Right lung (tissue), 2 donors: ENCODE measurements at regions not wholly inside any gene's neighbourhood (a gene's known extent, or its start where the extent isn't known, plus 50 kb on each side); places are given as distances from the start of the nearest gene placed in this dataset.
A peak's percentile ranks its signal among the peaks of the same experiment; 100 is the strongest.
"Not testable (repeated sequence)": the region's sequence is repeated elsewhere in the genome, so short reads cannot be mapped to it uniquely, and the experiment has no call there.

Experiments used
- DNase-seq, 2 donors: peaks; one replicate each; pipeline ENCODE4 v3.0.0-alpha.2; 2013

DNA sequence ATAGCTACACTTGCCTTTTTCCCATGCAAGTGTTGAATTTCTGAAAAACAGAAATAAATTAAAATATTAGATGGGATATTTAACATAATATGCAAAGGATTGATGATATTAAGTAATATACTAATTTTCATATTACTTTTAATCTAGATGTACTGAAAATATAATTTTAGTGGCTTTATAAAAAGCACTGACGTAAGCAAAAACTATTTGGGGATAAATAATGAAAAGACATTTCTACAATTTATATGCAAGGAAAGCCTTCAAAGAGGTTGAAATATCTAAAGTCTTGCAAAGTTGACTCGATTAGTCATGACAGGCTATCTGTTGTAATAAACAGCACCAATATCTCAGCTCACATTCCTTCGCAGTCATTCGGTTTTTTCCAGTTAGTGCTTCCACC lies 94.9 kb upstream of the ABCB5 start:
- no peak for DNase-seq

- DNase-seq = no peak
These were observed 94.2 kb upstream of the ABCB5 start for GRCh38 chr7:20521243-20521642.

GRCh38 chr7:20529260-20529659 lies 86.2 kb upstream of the ABCB5 start:
- DNase-seq = no peak

DNA sequence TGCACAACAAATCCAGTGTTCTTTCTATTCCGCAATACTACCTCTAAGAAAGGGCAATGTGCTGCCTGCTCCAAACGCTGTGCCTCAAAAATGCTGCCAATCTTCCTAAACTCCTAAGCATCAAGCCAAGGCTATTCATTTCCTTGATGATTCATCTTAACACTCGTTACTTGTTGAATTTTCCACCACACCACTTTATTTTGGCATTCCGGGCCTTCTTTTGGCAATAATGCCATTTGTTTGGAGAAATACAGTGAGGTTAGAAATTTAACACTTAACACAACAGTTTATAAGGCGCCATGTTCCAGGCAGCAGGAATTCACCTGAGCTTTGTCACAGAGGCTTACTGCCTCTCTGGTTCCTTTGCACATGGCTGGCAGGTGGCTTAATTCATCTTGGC lies 82.6 kb upstream of the ABCB5 start:
- no peak for DNase-seq

DNA sequence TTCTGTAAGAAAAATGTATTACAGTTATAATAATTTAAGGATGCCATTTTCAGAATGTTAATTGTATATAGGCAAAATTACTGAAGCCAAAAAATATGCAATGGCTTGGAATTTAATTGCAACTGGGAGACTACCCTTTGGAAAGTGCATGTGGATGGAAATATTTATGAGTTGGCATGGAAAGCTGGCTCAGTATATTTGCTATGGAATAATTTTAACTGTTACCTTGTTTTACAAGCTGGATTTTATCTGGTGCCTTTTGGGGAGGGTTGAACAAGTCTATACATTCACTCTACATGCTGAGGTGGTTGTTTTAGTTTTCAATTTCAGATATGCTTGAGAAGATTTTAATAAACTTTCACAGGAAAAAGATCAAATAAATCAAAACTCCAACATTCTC lies 80.9 kb upstream of the ABCB5 start:
- no peak for DNase-seq

GRCh38 chr7:20535541-20535940 lies 79.9 kb upstream of the ABCB5 start:
- DNase-seq = no peak

DNA sequence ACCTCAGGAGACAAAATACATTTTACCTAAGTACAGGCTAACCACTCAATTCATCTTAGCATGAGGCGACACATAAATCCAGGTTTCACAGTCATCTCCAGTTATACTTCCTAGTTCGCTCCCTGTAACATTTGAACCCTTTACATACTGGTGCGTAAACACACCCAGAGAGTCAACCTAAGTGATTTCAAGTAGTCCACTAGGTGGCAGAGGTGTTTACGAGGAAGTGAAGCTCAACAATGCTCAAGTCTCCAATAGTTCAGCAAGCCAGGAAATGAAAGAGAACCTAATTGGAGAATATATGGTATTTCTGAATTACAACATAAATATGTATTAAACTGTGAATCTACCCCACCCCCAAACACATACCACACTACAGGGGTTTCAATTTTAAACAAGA lies 76.3 kb upstream of the ABCB5 start:
- DNase-seq = no peak

DNA sequence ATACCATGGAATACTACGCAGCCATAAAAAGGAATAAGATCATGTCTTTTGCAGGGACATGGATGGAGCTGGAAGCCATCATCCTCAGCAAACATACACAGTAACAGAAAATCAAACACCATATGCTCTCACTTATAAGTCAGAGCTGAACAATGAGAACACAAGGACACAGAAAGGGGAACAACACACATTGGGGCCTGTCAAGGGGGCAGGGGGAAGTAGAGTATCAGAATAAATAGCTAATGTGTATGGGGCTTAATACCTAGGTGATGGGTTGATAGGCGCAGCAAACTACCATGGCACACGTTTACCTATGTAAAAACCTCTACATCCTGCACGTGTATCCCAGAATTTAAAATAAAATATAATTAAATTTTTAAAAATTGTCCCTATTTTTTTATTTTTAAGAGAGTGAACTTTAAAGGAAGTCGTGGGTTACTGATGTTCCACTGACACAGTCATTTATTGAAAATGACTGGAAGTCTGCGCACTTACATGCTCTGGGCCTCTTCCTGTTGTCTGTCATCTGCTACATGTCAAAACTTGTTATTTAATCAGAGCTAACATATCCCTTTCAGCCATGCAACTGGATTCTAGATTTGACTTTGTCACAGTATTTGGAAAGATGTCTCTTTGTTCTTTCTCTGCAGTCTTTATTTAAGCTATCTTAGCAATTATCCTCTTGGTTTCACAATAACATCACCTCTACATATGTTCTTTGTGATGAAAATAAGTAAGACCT lies 73.7 kb upstream of the ABCB5 start:
- DNase-seq = no peak

DNA sequence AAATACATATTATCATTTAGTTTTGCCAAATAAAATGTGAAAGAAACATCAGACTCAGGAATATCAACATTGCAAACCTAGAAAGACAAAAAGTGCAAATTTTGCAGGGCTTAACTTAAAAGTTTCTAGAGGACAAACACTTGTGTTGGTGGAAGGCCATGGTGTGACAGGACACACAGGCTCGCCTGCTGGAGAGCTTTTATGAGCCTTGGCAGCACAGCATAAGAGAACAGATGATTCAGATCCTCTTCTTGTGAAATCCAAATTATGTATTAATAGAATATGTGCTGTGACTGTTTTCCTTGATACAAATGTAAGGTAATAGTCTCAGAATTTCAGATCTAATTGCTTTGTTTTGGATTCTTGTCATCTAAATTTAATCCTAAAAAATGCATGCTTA lies 72.9 kb upstream of the ABCB5 start:
- peak; percentile 26 to 28 for DNase-seq

GRCh38 chr7:20543500-20543899 lies 72.0 kb upstream of the ABCB5 start:
- DNase-seq = no peak

DNA sequence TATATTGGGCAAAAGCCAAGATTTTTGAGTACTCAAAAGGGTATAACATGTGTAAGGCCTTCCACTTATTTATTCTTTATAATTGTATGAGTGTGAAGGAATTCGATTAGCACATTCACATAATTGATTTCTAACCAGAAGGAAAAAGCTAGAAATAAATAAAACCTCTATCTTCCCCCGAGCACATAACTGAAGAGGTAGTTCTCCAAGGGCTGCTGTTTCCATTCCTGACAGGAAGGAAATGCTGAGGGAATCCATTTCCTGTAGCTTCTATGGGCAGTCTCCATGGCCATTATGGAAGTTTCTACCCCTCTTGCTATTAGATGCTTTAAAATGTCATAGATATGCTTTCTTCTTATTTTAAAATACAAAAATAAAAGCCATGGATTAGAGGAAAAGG lies 70.5 kb upstream of the ABCB5 start:
- DNase-seq = no peak

DNA sequence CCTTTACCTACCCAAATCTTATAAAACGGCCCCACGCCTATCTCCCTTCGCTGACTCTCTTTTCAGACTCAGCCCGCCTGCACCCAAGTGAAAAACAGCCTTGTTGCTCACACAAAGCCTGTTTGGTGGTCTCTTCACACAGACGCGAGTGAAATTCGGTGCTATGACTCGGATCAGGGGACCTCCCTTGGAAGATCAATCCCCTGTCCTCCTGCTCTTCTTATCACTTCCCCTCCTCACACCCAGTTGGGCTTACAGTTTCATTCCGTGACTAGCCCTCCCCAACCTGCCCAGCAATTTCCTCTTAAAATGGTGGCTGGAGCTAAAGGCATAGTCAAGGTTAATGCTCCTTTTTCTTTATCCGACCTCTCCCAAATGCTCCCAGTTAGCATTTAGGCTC lies 68.5 kb upstream of the ABCB5 start:
- not testable (repeated sequence) for DNase-seq

GRCh38 chr7:20554072-20554471 lies 61.4 kb upstream of the ABCB5 start:
- DNase-seq = no peak

DNA sequence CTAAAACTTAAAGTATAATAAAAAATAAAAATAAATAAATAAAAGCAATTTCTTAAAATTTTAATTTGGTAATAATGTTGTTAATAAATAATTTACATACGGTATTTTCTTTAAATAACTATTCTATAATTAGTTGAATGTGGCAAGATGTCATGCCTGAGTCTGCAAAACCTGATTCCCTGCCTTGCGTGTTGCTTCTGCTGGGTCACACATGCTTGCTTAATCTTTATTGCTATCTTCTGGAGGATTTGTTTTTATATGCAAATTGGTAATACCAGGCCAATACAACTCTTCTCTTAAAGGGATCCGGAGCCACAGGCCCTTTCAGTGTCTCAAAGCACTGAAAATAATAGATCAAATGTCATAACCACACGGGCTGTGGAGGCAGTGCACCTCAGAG lies 59.4 kb upstream of the ABCB5 start:
- DNase-seq = no peak

- no peak for DNase-seq
These were observed 58.4 kb upstream of the ABCB5 start for GRCh38 chr7:20557116-20557515.

- no peak for DNase-seq
These were observed 56.3 kb upstream of the ABCB5 start for GRCh38 chr7:20558963-20559716.

GRCh38 chr7:20559883-20560282 lies 55.6 kb upstream of the ABCB5 start:
- DNase-seq = no peak

GRCh38 chr7:20560325-20561180 lies 54.9 kb upstream of the ABCB5 start:
- DNase-seq = no peak

DNA sequence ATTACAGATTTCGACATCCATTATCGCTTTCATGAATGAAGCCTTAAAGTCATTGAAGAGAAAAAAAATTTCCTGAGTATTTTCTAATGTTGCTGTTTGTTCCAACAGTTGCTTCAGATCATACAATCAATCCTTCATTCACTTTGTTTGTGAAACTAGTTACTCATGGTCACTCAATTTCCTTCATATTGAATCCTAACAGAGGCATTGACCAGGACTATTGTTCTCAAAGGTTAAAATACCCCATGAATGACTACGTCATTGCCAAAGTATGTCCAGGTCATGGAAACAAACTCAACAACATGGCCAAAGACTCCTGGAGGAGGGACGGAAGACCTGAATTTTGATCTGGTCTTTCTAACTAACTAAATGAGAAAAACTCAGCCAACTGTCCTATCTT lies 54.0 kb upstream of the ABCB5 start:
- DNase-seq = no peak

- no peak for DNase-seq
These were observed 53.6 kb upstream of the ABCB5 start for GRCh38 chr7:20561908-20562307.

- no peak for DNase-seq
These were observed 53.0 kb upstream of the ABCB5 start for GRCh38 chr7:20562461-20562860.
